Prostate gland (tissue), 2 donors: ENCODE measurements at regions not wholly inside any gene's neighbourhood (a gene's known extent, or its start where the extent isn't known, plus 50 kb on each side); places are given as distances from the start of the nearest gene placed in this dataset.

Source experiments
- DNase-seq: peaks from one replicate; pipeline ENCODE4 v3.0.0-alpha.2; 2019; ENCODE audit warnings: low spot score
- H3K27ac ChIP-seq, 2 donors: fragments of 200-600 bp; sonication (generic); 2 replicates each; pipeline ENCODE4 v1.5.1; 2017 to 2019
- H3K27me3 ChIP-seq: fragments of 200-600 bp; sonication (generic); replicated peaks from 2 replicates; pipeline ENCODE4 v1.5.1; 2019; ENCODE audit not compliant: insufficient read depth
- H3K36me3 ChIP-seq, 2 donors: fragments of 200-600 bp; sonication (generic); 1 replicate in 1 of 2; 2 replicates in 1 of 2; pipeline versions ENCODE4 v1.5.1 to v1.8.1; 2017 to 2019
- H3K4me1 ChIP-seq: fragments of 200-600 bp; sonication (generic); replicated peaks from 2 replicates; pipeline ENCODE4 v1.5.1; 2019
- H3K4me3 ChIP-seq, 2 donors: fragments of 200-600 bp; sonication (generic); 2 replicates each; pipeline ENCODE4 v1.5.1; 2017 to 2019
- H3K9me3 ChIP-seq: fragments of 200-600 bp; sonication (generic); 2 replicates; pipeline ENCODE4 v1.5.1; 2017
- POLR2A ChIP-seq: fragments of 450-650 bp; IDR thresholded peaks from one replicate; pipeline ENCODE4 v1.6.1; 2016; ENCODE audit warnings: antibody characterized with exemption, mild to moderate bottlenecking
- POLR2AphosphoS5 ChIP-seq: sonication (generic); formaldehyde crosslinking; IDR thresholded peaks from one replicate; pipeline ENCODE4 v1.6.1; 2017; ENCODE audit warnings: antibody characterized with exemption
- WGBS: methylation state at CpG from one replicate; pipeline ENCODE4 v1.1.5; 2018; 5-methylcytosine and 5-hydroxymethylcytosine counted together
- intact Hi-C: fragments of 100-400 bp; cut with DNase I; formaldehyde crosslinking; loops from one replicate; pipeline ENCODE4 v1.14.2; 2022
- TF ChIP-seq, protein P1 (sequence below), 4 experiments: fragments of 200-600 bp in 2 of 4; fragments of 450-650 bp in 2 of 4; sonication (generic) in 2 of 4; IDR thresholded peaks; 1 replicate in 3 of 4; 2 replicates in 1 of 4; pipeline ENCODE4 v1.5.1; 2016 to 2019; ENCODE audit warnings: antibody characterized with exemption in 4 of 4, mild to moderate bottlenecking in 2 of 4, moderate library complexity in 2 of 4

DNA sequence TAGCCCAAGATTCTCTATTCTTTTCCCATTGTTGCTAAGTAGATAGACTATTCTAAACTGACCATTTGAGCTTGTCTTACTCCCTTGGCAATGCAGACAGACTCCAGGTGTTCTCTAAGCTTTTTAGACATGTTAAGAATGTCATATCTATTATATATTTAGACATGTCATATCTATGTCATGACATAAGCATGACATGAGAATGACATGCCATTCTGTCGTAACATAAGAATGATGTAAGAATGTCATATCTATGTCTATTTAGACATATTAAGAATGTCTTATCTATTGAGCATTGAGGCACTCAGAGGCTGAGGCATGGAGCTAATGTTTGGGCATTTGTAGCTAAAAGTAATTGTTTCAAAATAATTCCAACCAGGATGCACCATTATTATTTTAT is 277.3 kb upstream of the ATP2B1 start:
- no peaks in the 10 kb centered on the region for H3K9me3 ChIP-seq
- no peak overlapping the region for H3K4me3 ChIP-seq
- TF ChIP-seq POLR2AphosphoS5 (no peak), POLR2A (no peak)
- intact Hi-C loops = no loop called here
- H3K36me3 ChIP-seq = no peaks in the 10 kb centered on the region
- no peaks in the 10 kb centered on the region for H3K4me1 ChIP-seq
- DNase-seq = no peak
- H3K27me3 ChIP-seq = no peaks in the 10 kb centered on the region
- H3K27ac ChIP-seq = no peak overlapping the region
- 91% methylated on average over 1 of the region's 1 CpG for WGBS

DNA sequence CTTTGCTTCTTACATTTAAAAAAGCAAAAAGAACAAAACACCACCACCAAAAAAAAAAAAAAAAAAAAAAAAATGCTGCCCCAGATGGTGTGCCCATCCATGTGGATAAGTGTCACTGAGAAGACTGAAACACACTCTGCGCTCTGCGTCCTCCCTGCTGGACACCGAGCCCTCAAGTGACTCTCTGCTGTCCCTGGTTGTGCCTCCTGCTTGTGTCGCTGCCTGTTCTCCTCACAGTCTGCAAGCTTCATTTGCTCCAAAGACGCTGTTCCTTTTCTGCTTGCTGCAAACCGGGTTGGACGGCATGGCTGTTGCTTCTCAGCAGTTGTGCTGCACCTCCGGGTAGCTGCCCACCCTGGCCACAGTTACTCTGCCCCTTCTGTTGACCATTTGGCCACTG is 276.2 kb upstream of the ATP2B1 start:
- no peak overlapping the region for H3K4me3 ChIP-seq
- no peaks in the 10 kb centered on the region for H3K4me1 ChIP-seq
- DNase-seq = no peak
- no peak overlapping the region for H3K27ac ChIP-seq
- WGBS = 95% methylated on average over 8 of the region's 8 CpGs
- no peak for TF ChIP-seq POLR2AphosphoS5
- TF ChIP-seq POLR2A = no peak
- TF ChIP-seq, protein P1, sequence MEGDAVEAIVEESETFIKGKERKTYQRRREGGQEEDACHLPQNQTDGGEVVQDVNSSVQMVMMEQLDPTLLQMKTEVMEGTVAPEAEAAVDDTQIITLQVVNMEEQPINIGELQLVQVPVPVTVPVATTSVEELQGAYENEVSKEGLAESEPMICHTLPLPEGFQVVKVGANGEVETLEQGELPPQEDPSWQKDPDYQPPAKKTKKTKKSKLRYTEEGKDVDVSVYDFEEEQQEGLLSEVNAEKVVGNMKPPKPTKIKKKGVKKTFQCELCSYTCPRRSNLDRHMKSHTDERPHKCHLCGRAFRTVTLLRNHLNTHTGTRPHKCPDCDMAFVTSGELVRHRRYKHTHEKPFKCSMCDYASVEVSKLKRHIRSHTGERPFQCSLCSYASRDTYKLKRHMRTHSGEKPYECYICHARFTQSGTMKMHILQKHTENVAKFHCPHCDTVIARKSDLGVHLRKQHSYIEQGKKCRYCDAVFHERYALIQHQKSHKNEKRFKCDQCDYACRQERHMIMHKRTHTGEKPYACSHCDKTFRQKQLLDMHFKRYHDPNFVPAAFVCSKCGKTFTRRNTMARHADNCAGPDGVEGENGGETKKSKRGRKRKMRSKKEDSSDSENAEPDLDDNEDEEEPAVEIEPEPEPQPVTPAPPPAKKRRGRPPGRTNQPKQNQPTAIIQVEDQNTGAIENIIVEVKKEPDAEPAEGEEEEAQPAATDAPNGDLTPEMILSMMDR (IDR thresholded peaks at IDR 0.05) = no peak
- intact Hi-C loops = no loop called here
- H3K9me3 ChIP-seq = no peaks in the 10 kb centered on the region
- no peaks in the 10 kb centered on the region for H3K36me3 ChIP-seq
- H3K27me3 ChIP-seq = no peaks in the 10 kb centered on the region

DNA sequence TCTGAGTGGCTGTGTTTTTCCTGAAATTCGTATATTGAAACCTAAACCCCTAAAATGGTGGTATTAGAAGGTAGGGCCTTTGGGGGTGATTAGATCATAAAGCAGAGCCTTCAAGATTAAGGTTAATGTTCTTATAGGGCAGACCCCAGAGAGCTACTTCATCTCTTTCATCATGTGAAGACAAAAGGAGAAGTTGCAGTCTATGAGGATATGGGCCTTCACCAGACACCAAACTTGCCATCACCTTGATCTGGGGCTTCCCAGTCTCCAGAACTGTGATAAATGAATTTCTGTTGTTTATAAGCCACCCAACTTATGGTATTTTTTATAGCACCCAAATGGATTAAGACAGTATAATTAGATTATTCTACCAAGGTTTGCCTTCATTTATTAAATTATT is 275.0 kb upstream of the ATP2B1 start:
- 92% methylated on average over 1 of the region's 1 CpG for WGBS
- Histone ChIP-seq H3K4me3 (no peak overlapping the region), H3K27ac (no peak overlapping the region), H3K36me3 (no peaks in the 10 kb centered on the region), H3K4me1 (no peaks in the 10 kb centered on the region), H3K9me3 (no peaks in the 10 kb centered on the region), H3K27me3 (no peaks in the 10 kb centered on the region)
- DNase-seq = no peak
- TF ChIP-seq, protein P1 (IDR thresholded peaks at IDR 0.05) = no peak
- TF ChIP-seq POLR2AphosphoS5 = no peak
- no peak for TF ChIP-seq POLR2A
- intact Hi-C loops = no loop called here

DNA sequence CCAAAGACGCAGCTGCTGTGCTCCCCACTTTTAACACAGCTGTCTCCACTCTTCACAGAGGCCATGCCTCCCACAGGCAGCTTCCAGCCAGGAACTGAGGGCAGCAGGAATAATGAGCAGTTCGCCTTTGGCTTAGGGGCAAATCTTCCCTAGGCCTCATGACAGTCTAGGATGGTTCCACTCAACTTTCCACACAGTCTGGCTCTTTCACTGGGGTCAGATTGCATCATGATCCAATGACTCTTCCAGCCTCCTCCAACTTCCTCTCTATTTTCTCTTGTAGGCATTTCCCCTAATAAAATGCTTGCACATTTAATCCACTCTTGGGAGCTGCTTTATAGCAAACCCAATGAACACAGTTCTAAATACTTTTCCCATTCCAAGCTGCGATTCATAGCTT is 271.6 kb upstream of the ATP2B1 start:
- no peaks in the 10 kb centered on the region for H3K36me3 ChIP-seq
- no peaks in the 10 kb centered on the region for H3K4me1 ChIP-seq
- H3K27ac ChIP-seq = no peak overlapping the region
- TF ChIP-seq POLR2A (no peak), POLR2AphosphoS5 (no peak)
- TF ChIP-seq, protein P1 (IDR thresholded peaks at IDR 0.05) = no peak
- intact Hi-C loops = no loop called here
- H3K4me3 ChIP-seq = no peak overlapping the region
- H3K27me3 ChIP-seq = no peaks in the 10 kb centered on the region
- 88% methylated on average over 3 of the region's 3 CpGs for WGBS
- no peaks in the 10 kb centered on the region for H3K9me3 ChIP-seq
- no peak for DNase-seq

DNA sequence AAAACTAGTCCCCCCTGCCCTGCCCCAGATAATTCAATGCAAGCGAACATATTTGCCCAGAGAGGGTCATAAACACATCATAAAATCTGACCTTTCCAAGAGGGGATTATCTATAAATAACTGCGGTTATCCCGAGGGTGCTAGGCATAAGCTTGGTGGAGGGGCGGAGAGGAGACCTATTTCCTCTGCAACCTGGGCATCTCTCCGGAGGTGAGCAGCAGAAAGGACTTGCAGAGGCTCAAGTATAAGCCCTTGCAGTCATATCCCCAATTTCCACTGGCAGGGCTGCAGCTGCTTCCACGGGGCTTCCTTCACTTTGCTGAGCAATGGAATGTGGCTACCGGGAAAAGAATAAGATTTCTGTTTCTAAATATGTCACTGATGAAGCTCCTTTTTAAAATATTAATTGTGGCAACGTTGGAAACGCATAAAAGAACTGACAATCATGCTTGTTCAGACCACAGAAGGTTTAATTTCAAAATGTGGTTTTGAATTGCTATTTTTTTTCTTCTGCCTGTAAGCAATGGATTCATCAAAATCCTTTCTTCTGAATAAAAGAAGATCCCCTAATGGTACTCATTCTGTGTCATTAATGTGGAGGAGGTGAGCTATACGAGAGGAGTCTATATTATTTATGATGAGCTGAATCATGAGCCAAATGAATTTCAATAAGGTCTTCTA is 268.9 kb upstream of the ATP2B1 start:
- TF ChIP-seq POLR2A (no peak), POLR2AphosphoS5 (no peak)
- TF ChIP-seq, protein P1 (IDR thresholded peaks at IDR 0.05) = no peak
- 52% methylated on average over 10 of the region's 10 CpGs for WGBS

More for the DNA sequence above, 268.9 kb upstream of the ATP2B1 start:
- no peak for DNase-seq
- Histone ChIP-seq H3K36me3 (no peaks in the 10 kb centered on the region), H3K4me1 (no peaks in the 10 kb centered on the region), H3K27ac (no peak overlapping the region), H3K4me3 (no peak overlapping the region), H3K9me3 (no peaks in the 10 kb centered on the region), H3K27me3 (no peaks in the 10 kb centered on the region)
- intact Hi-C loops = no loop called here
